Hepatocyte (in vitro differentiated cells): ENCODE measurements at regions not wholly inside any gene's neighbourhood (a gene's known extent, or its start where the extent isn't known, plus 50 kb on each side); places are given as distances from the start of the nearest gene placed in this dataset.
A peak's percentile ranks its signal among the peaks of the same experiment; 100 is the strongest.

ENCODE experiments used
- DNase-seq: peaks from one replicate; pipeline ENCODE4 v3.0.0-alpha.2; 2016; ENCODE audit warnings: low spot score
- H2AFZ ChIP-seq: fragments of 200-600 bp; sonication (generic); 2 replicates; pipeline ENCODE4 v1.6.0; 2016; ENCODE audit warnings: antibody characterized with exemption, mild to moderate bottlenecking
- H3K27ac ChIP-seq: fragments of 200-600 bp; sonication (generic); 2 replicates; pipeline ENCODE4 v1.5.1; 2016; ENCODE audit warnings: mild to moderate bottlenecking
- H3K27me3 ChIP-seq: fragments of 200-600 bp; sonication (generic); 2 replicates; pipeline ENCODE4 v1.6.1; 2016
- H3K36me3 ChIP-seq: fragments of 200-600 bp; sonication (generic); replicated peaks from 2 replicates; pipeline ENCODE4 v1.5.1; 2016; ENCODE audit warnings: low read depth; ENCODE audit not compliant: insufficient read depth
- H3K4me1 ChIP-seq: fragments of 200-600 bp; sonication (generic); 2 replicates; pipeline ENCODE4 v1.5.1; 2016; ENCODE audit warnings: mild to moderate bottlenecking, moderate library complexity; ENCODE audit not compliant: insufficient read depth
- H3K4me2 ChIP-seq: fragments of 200-600 bp; sonication (generic); 2 replicates; pipeline ENCODE4 v1.6.0; 2016
- H3K4me3 ChIP-seq: fragments of 200-600 bp; sonication (generic); 2 replicates; pipeline ENCODE4 v1.5.1; 2016; ENCODE audit warnings: mild to moderate bottlenecking
- H3K79me2 ChIP-seq: fragments of 200-600 bp; sonication (generic); 2 replicates; pipeline ENCODE4 v1.6.0; 2017; ENCODE audit warnings: mild to moderate bottlenecking
- H3K9me2 ChIP-seq: fragments of 200-600 bp; sonication (generic); replicated peaks from 2 replicates; pipeline ENCODE4 v1.6.0; 2017; ENCODE audit warnings: mild to moderate bottlenecking; ENCODE audit not compliant: insufficient read depth
- H3K9me3 ChIP-seq: fragments of 200-600 bp; sonication (generic); 2 replicates; pipeline ENCODE4 v1.5.1; 2016; ENCODE audit warnings: low read depth, mild to moderate bottlenecking
- H4K20me1 ChIP-seq: fragments of 200-600 bp; sonication (generic); 2 replicates; pipeline ENCODE4 v1.6.0; 2016; ENCODE audit warnings: mild to moderate bottlenecking; ENCODE audit not compliant: insufficient read depth, poor library complexity, severe bottlenecking
- EZH2 ChIP-seq: fragments of 200-600 bp; sonication (generic); IDR thresholded peaks from 2 replicates; pipeline ENCODE4 v1.6.1; 2016; ENCODE audit warnings: antibody characterized with exemption, mild to moderate bottlenecking, borderline replicate concordance
- EZH2phosphoT487 ChIP-seq: fragments of 200-600 bp; sonication (generic); IDR thresholded peaks from one replicate; pipeline ENCODE4 v1.6.1; 2018; ENCODE audit warnings: antibody characterized with exemption, mild to moderate bottlenecking, low read depth, moderate library complexity; ENCODE audit not compliant: unreplicated experiment, severe bottlenecking
- WGBS: methylation state at CpG from one replicate; pipeline ENCODE4 v1.1.6; 2016; ENCODE audit warnings: low lambda C conversion rate; ENCODE audit errors: missing lambda C conversion rate; 5-methylcytosine and 5-hydroxymethylcytosine counted together
- TF ChIP-seq, protein P1 (sequence below): fragments of 200-600 bp; sonication (generic); IDR thresholded peaks from 2 replicates; pipeline ENCODE4 v1.5.1; 2016; ENCODE audit warnings: antibody characterized with exemption, mild to moderate bottlenecking; ENCODE audit not compliant: poor library complexity

DNA sequence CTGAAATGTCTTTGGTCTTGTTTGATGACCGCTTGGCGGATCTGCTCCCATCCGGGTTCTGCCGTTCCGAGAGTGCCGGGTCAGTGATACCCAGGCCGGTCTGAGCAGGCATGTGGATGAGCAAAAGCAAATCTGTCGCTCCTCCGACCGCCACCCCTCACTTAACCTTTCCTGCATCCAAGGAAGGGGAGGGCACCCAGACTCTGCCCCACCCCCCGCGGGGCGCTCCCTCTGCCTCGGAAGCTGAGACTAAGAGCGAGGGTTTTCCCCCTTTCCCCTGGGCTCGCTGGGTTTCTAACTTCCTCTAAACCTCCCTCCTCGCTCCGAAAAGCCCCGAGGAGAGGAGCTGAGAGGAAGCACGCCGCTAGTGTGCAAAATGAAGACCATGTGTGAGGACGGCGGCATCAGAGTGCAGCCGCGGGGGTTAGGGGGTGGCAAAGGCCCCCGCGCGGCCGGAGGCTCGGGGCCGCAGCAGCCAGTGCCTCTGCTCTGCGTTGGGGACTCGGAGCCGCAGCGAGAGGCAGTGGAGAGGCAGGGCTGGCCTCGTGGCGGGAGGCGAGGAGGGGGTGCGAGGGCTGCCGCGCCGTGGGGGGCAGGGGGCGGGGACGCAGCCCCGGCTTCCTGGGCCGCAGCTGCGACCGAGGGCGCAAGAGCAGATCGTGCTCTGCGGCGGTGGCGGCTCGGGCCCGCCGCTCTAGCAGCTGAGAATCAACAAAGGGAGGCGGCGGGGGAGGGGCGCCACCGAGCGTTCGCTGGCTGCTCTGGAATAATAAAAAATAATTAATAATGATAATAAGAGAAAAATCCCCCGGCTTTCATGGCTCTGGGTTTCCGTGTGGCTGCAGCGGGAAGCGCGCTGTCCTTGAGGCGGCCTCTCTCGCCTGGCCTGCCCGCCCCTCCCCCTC, 55.8 kb upstream of the BCOR start:
- Histone ChIP-seq H3K79me2 (no peaks in the 10 kb centered on the region), H3K9me3 (no peaks in the 10 kb centered on the region), H3K27me3 (peaks cover 70% of the 10 kb centered on the region), H3K27ac (peak overlapping the region; percentile 82), H3K36me3 (no peaks in the 10 kb centered on the region), H3K9me2 (no peaks in the 10 kb centered on the region), H3K4me1 (peaks cover 60% of the 10 kb centered on the region), H3K4me3 (peak overlapping the region; percentile 36), H3K4me2 (peak overlapping the region; percentile 97), H4K20me1 (no peaks in the 10 kb centered on the region), H2AFZ (peak overlapping the region; percentile 41)
- 7% methylated on average over 41 of the region's 70 CpGs for whole genome bisulfite sequencing
- DNase-seq, result peak; percentile 76
- peak; percentile 17 for TF ChIP-seq EZH2
- no peak for TF ChIP-seq EZH2phosphoT487
- TF ChIP-seq, protein P1, sequence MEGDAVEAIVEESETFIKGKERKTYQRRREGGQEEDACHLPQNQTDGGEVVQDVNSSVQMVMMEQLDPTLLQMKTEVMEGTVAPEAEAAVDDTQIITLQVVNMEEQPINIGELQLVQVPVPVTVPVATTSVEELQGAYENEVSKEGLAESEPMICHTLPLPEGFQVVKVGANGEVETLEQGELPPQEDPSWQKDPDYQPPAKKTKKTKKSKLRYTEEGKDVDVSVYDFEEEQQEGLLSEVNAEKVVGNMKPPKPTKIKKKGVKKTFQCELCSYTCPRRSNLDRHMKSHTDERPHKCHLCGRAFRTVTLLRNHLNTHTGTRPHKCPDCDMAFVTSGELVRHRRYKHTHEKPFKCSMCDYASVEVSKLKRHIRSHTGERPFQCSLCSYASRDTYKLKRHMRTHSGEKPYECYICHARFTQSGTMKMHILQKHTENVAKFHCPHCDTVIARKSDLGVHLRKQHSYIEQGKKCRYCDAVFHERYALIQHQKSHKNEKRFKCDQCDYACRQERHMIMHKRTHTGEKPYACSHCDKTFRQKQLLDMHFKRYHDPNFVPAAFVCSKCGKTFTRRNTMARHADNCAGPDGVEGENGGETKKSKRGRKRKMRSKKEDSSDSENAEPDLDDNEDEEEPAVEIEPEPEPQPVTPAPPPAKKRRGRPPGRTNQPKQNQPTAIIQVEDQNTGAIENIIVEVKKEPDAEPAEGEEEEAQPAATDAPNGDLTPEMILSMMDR, result peak; percentile 6

DNA sequence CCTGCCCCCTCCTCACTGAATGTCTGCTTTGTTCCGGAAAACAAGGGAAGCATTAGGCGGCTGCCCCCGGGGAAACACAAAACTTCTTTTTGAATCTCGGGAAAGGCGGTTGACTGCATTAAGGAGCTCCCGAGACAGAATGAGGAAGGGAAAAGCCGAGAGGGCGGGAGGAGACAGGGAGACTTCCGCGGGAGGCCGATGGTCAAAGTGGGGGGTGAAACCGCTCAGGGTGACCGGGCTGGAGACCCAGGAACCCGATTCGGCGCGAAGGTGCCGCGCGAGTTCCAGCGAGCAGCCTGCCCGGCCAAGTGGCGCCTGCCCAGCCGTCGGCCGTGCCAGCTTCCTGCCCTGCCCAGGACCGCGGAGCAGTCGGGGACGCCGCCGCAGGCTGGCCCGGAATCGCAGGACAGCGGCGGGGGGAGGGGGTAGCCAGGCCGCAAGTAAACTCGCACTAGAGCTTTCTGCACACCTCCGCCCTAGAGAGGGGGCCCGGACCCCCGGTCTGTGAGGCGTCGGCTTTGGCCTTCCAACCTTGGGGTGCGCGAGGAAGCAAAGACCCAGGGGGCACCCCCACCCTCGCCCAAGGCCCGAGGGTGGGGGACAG, 55.1 kb upstream of the BCOR start:
- peaks cover 63% of the 10 kb centered on the region for H3K4me1 ChIP-seq
- H3K27ac ChIP-seq, result peak overlapping the region; percentile 82
- no peaks in the 10 kb centered on the region for H3K9me2 ChIP-seq
- peak overlapping the region; percentile 41 for H2AFZ ChIP-seq
- TF ChIP-seq, protein P1, result peak; percentile 2
- TF ChIP-seq EZH2phosphoT487, result no peak
- no peaks in the 10 kb centered on the region for H4K20me1 ChIP-seq
- no peaks in the 10 kb centered on the region for H3K36me3 ChIP-seq
- H3K9me3 ChIP-seq, result no peaks in the 10 kb centered on the region
- peak; percentile 44 for DNase-seq
- peaks cover 75% of the 10 kb centered on the region for H3K27me3 ChIP-seq
- WGBS, result 11% methylated on average over 41 of the region's 47 CpGs
- no peaks in the 10 kb centered on the region for H3K79me2 ChIP-seq
- H3K4me3 ChIP-seq, result peak overlapping the region; percentile 36
- H3K4me2 ChIP-seq, result peak overlapping the region; percentile 97

DNA sequence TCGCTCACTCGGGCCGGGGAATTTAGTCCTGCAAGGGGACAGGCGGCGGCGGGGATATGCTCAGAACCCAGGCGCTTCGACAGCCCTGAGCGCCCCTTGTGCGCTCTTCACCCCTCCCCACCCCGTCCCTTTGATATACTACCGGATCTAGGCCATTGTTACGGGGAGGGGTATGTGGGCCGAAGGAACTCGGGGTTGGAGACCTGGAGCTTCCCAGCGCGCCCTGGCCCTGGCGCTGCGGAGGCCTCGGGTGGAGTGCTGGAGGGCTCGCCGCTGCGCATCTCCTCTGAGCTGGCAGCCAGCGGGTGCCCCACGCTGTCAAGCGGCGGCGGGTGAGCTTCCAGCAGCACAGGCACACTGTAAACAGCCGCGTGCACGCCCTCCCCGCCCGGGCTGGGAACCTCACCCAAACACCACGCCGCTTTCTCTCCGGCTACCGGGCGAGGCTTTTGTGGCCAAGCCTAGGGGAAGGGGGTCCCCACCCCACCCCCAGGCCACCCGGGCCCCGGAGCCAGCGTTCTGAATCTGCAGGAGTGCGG, 54.5 kb upstream of the BCOR start:
- Histone ChIP-seq H3K79me2 (no peaks in the 10 kb centered on the region), H2AFZ (peak overlapping the region; percentile 41), H3K27me3 (peaks cover 75% of the 10 kb centered on the region), H3K9me3 (no peaks in the 10 kb centered on the region), H3K4me1 (peaks cover 59% of the 10 kb centered on the region), H3K27ac (peak overlapping the region; percentile 82), H3K36me3 (no peaks in the 10 kb centered on the region), H3K9me2 (no peaks in the 10 kb centered on the region), H3K4me2 (peak overlapping the region; percentile 97), H4K20me1 (no peaks in the 10 kb centered on the region), H3K4me3 (no peak overlapping the region)
- TF ChIP-seq EZH2phosphoT487 (no peak), EZH2 (no peak)
- TF ChIP-seq, protein P1, result no peak
- no peak for DNase-seq
- WGBS, result 8% methylated on average over 34 of the region's 42 CpGs
